ENCODE measurements at regions not wholly inside any gene's neighbourhood (a gene's known extent, or its start where the extent isn't known, plus 50 kb on each side); places are given as distances from the start of the nearest gene placed in this dataset.

- TF ChIP-seq POLR2A (IDR thresholded peaks at IDR 0.05; ENCODE audit: low read depth, low read length): no peak
- TF ChIP-seq TAF1 (IDR thresholded peaks at IDR 0.05; ENCODE audit: low read depth, low read length): no peak
- no peak for TF ChIP-seq POLR2AphosphoS5 (IDR thresholded peaks at IDR 0.05; ENCODE audit: low read depth, low read length)
Observed at GRCh38 chr1:38289034-38289433, 242.4 kb upstream of the POU3F1 start.

All from GM12891 (cell line).